ENCODE measurements at regions not wholly inside any gene's neighbourhood (a gene's known extent, or its start where the extent isn't known, plus 50 kb on each side); places are given as distances from the start of the nearest gene placed in this dataset.
"Not testable (repeated sequence)": the region's sequence is repeated elsewhere in the genome, so short reads cannot be mapped to it uniquely, and the experiment has no call there.

- no peak for DNase-seq
These were observed 53.8 kb downstream of the COX7C start for GRCh38 chr5:86671536-86671935.

DNA sequence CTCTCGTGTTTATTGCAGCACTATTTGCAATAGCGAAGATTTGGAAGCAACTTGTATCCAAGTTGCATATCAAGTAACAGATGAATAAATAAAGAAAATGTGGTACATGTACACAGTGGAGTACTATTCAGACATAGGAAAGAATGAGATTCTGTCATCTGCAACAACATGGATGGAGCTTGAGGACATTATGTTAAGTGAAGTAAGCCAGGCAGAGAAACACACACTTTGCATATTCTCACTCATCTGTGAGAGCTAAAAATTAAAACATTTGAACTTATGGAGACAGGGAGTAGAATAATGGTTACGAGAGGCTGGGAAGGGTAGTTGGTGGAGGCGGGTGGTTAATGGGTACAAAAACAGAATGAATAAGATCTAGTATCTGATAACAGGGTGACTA is 56.3 kb downstream of the COX7C start:
- no peak for DNase-seq

DNA sequence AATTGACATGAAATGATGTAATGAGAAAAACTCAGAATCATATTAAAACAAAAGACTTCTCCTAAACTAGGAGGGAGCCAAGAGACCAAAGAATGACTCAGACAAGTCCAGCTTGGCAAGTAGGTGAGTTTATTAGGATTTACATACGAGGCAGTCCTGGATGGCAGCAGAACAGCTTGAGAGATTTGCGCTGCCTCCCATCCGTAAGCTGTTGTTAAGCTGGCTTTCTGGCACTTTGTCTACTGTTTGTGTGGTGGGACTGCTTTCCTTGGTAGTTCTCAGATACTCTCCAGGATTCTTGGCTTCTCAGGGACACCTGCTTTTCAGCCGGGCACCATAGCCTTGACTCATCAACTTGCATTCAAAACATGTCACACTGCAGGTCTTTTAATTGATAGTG is 57.6 kb downstream of the COX7C start:
- DNase-seq = no peak

GRCh38 chr5:86679529-86679928 is 61.8 kb downstream of the COX7C start:
- DNase-seq = no peak

DNA sequence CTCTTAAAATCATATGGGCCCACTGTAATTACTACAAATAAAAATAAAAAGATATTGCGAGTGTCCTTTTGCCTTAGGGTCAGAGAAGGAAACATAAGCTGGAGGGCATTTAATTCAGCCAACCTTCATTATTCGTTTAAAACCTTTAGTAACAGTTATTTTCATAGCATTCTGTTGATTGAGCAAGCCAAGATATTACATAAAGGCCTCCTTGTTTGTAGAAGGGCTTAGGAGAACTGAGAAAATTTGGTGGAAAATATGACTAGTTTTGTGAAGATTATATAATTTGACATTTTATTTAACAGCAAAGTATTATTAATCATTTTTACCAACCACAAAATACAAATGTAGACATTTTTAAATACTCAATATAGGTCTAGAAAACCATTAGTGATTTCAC is 62.2 kb downstream of the COX7C start:
- DNase-seq = no peak

- DNase-seq = no peak
These were observed 66.5 kb downstream of the COX7C start for GRCh38 chr5:86684222-86684621.

DNA sequence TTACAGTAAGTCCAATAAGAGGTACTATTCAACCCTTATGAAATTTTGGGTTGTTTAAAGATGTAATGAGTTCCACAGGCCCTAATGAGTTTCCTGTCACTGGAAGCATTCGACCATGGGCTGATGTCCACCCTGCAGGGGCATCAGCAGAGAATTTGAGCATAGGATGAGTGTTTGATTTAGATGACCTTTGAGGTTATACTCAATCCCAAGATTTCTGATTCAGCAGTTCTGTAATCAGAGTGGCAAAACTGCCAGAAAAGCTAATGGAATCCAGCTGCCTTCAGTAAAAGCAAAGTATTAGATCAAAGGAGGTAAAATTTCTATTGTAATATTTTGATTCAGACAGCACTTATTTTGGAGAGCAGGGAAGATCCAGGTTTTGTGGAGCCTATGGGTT is 68.3 kb downstream of the COX7C start:
- DNase-seq = no peak

DNA sequence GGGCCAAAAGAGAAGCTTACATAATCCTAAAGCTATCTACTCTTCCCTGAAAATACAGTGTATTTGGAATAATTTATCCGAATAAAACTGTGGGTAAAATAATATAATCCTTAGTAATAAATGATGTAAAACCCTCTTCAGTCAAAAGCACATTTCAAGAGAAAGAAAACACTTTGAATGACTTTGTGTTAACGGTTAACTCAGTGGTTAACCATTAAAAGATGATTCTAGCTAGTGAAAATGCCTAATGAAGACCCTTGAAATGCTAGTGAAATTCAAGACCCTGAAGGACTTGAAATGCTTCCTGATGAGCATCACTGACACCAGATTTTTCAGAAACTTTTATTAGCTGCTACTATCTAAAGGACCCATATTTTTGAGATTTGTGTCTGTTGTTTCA is 70.7 kb downstream of the COX7C start:
- DNase-seq = no peak

DNA sequence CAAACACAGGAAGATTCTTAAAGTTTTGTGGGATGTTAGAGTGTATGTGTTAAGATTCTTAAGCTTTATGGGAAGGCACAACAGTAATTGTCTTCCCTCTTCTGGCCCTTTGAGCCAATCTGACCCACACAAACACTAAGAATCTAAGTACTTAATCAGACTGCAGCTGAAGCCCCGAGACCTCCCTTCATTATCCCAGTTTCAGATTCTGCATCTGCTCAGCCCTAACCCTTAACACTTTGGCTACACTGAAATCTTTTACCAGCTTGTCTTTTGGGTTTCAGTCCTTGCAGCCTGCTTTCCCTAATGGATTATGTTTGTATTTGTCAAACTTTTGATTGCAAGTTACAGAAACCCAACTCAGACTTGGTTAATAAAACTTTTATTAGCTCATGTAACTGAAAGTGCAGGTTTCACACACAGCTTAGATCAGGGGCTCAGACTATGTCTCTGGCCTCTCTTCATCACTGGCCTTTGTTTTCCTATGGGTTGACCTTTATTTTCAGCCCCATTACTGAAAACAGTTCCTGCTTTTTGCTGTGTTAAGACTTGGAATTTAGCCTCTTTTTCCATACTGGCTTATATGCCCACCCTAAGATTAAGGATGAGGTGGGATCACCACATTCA is 71.5 kb downstream of the COX7C start:
- no peak for DNase-seq

GRCh38 chr5:86709157-86709881 is 91.6 kb downstream of the COX7C start:
- DNase-seq = no peak

DNA sequence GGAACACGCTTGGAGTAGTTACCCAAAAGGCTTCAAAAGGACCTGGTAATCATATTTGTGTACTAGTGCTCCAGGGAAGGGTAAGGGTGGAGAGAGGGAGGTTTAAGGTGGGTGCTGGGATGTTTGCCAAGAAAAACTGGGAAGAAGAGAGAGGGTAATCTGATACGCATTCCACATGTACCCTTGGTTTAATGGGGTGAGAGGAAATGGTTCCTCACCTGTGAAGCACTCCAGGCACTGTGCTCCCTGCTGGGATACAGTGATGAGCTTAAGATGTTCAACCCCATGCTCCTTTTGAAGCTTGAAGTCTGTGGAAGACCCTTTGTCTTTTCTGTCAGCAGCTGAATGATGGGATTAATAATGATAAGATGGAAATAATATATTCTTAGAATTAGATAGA is 98.4 kb downstream of the COX7C start:
- no peak for DNase-seq

GRCh38 chr5:86731319-86732117 is 113.8 kb downstream of the COX7C start:
- DNase-seq = not testable (repeated sequence)

- DNase-seq = no peak
These were observed 117.6 kb downstream of the COX7C start for GRCh38 chr5:86735370-86735769.

GRCh38 chr5:86737579-86737978 is 119.8 kb downstream of the COX7C start:
- DNase-seq = no peak

- no peak for DNase-seq
These were observed 130.9 kb downstream of the COX7C start for GRCh38 chr5:86748538-86749105.

DNA sequence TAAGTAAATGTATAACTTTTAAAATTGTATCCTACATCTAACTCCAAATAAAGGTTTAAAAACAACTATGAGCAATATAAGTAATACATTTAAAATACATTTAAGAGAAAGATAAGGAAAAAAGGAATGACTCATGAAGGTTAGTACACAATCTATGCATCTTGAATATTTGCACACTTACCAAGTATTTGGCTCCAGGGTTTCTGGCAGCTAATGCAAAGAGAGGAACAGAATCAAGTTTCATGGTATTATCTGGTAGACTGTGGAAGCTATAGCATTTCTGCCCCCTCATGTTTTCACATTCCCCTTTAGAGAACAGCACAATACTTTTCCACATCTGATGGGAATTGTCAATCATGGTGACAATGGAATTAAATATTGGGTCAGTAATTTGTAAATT is 132.1 kb downstream of the COX7C start:
- DNase-seq = no peak

DNA sequence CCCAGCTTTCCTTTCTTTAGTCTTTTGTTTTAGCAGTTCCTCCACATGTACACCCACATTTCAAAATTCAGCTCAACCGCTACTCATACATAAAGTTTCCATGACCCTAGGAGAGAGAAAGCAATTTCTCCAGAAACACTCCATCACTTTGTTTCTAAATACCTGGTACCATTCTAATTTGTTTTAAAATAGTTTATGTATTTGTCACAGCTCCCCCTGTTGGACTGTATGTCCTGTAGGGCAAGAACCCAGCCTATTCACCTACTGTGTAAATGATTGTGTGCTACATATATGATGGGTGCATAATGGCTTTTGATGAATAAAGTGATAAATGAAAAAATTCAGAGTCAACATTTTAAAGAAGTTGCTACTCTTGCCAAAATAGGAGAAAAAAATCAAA is 139.1 kb downstream of the COX7C start:
- DNase-seq = no peak

- DNase-seq = no peak
These were observed 140.1 kb downstream of the COX7C start for GRCh38 chr5:86757824-86758223.

DNA sequence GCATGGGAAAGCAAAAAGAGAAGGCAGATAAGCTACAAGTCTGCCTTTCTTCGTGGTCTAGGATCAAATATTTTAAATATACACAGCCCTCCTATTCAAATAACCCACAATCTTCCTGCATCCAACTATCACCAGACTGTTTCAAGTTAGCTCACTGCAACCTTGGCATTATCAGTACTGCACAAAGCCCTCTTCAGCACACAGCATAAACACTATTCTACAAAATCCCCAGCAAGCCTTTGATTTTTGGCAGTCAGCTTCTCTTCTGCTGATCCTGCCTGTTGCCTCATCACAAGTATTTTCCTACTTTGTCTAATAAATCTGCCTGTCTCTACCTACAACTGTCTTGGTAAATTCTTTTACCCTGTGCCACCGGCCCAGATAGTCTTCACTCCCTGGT is 142.9 kb downstream of the COX7C start:
- no peak for DNase-seq

DNA sequence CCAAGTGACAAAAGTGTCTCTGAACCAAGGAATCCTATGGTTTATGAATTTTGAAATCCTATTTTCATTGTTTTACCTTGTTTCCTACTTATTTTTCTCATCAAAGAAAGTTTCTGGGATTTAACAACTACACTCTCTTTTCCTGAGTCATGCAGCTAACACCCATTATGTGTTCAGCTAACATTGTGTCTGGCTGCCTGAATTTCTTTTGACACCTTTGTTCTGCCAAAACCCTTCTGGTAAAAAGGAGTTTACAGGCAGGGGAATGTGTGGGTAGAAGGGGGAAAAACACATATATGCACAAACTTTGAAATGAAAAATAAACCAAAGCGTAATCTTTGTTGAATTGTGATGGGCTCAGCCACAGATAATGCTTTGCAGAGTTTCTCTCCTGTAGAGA is 146.2 kb downstream of the COX7C start:
- no peak for DNase-seq

DNA sequence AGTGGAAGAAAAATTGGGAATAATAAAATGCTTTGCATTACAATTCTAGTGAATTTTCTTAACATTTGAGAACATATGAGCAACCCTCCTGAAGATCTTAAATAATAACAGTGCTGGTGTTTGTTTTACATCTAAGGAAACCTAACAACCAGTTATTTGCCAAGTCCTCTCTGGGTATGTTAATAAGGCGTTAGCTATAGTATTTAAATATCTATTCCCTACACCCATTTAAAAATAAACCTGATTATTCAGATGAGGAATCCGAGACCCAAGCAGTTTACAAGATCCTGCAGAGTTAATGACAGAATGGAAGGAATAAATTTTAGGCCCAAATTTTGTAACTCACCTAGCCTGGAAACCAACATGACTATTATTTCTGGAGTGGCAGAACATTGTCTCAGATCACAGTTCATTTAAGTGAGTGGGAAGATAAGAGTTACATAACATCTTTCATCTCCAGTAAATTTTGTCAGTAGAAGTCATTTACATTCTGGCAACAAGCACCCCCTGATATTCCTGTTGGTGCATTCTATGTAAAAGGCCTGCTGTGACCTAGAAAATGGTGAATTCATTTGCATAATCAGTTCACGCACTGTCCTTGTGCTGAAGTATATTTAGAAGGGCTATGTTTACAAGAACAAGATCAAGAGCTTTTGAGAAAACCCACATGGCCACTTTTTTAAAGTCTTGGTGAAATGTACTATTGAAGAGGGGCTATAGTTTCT is 148.2 kb downstream of the COX7C start:
- no peak for DNase-seq

GRCh38 chr5:86768699-86769202 is 151.0 kb downstream of the COX7C start:
- no peak for DNase-seq

DNA sequence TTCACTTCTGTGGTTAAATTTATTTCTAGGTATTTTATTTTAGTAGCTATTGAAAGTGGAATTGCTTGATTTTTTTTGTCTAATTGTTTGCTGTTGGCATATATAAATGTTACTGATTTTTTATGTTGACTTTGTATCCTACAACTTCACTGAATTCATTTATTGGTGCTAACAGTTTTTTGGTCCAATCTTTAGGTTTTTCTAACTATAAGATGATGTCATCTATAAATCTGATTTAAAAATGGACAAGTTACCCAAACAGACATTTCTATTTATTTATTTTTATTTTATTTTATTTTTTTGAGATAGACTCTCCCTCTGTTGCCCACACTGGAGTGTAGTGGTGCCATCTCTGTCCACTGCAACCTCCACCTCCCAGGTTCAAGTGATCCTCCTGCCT is 162.3 kb downstream of the COX7C start:
- no peak for DNase-seq

Measured in CD4-positive, alpha-beta T cell treated with Interleukin-17A for 4 hours (primary cell).